Left ventricle myocardium inferior (tissue), 1 donor: ENCODE measurements at regions not wholly inside any gene's neighbourhood (a gene's known extent, or its start where the extent isn't known, plus 50 kb on each side); places are given as distances from the start of the nearest gene placed in this dataset.

ENCODE experiments used
- DNase-seq: peaks from one replicate; pipeline ENCODE4 v3.0.0-alpha.2; 2020
- H3K27ac ChIP-seq: fragments of 200-600 bp; replicated peaks from 2 replicates; pipeline ENCODE4 v1.8.0; 2021
- H3K27me3 ChIP-seq: fragments of 200-600 bp; 2 replicates; pipeline ENCODE4 v1.8.0; 2021; ENCODE audit warnings: low read depth
- H3K36me3 ChIP-seq: fragments of 200-600 bp; 2 replicates; pipeline ENCODE4 v1.8.0; 2021
- H3K4me1 ChIP-seq: fragments of 200-600 bp; 2 replicates; pipeline ENCODE4 v1.8.0; 2021
- H3K4me3 ChIP-seq: fragments of 200-600 bp; 2 replicates; pipeline ENCODE4 v1.8.0; 2021; ENCODE audit warnings: mild to moderate bottlenecking, moderate library complexity
- H3K9me3 ChIP-seq: fragments of 200-600 bp; replicated peaks from 2 replicates; pipeline ENCODE4 v1.8.0; 2021
- CTCF ChIP-seq: fragments of 200-600 bp; IDR thresholded peaks from 2 replicates; pipeline ENCODE4 v1.8.0; 2021; ENCODE audit warnings: antibody characterized with exemption, mild to moderate bottlenecking, borderline replicate concordance
- intact Hi-C: fragments of 100-400 bp; cut with micrococcal nuclease; formaldehyde crosslinking; loops from one replicate; pipeline ENCODE4 v1.11.0; 2022
- donor health status: DM: no; HTN: yes; CAD: no; lungs with severe emphysema.

DNA sequence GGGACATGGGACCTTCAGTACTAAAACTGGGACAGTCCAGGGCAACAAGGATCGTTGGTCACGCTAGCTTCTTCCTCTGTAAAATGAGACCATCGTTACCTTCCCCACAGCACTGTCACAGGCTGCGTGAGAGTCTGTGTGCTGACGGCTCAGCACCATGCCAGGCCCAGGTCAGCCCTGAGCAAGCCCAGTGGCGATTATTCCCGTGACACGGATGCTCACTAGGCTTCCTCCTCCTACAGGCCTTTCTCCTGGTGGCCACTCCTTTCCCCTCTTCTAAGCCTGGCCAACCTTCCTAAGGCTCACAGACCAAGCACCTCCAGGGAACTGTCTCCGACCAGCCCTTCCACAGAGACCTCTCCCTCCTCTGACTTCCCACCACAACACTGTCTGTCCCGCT, 69.3 kb upstream of the RUNX3 start:
- H3K9me3 ChIP-seq, result no peaks in the 10 kb centered on the region
- no peak overlapping the region for H3K27ac ChIP-seq
- no peak overlapping the region for H3K4me3 ChIP-seq
- DNase-seq, result no peak
- H3K4me1 ChIP-seq, result no peaks in the 10 kb centered on the region
- intact Hi-C loops, result no loop called here
- H3K27me3 ChIP-seq, result peaks cover 1% of the 10 kb centered on the region
- no peak for TF ChIP-seq CTCF
- H3K36me3 ChIP-seq, result no peaks in the 10 kb centered on the region

GRCh38 chr1:24998563-24999245, 68.6 kb upstream of the RUNX3 start:
- peaks cover 2% of the 10 kb centered on the region for H3K27me3 ChIP-seq
- no peaks in the 10 kb centered on the region for H3K36me3 ChIP-seq
- H3K4me3 ChIP-seq, result no peak overlapping the region
- no peaks in the 10 kb centered on the region for H3K4me1 ChIP-seq
- no peak for DNase-seq
- TF ChIP-seq CTCF, result no peak
- no peak overlapping the region for H3K27ac ChIP-seq
- intact Hi-C loops, result no loop called here
- no peaks in the 10 kb centered on the region for H3K9me3 ChIP-seq

- Histone ChIP-seq H3K9me3 (peaks cover 7% of the 10 kb centered on the region), H3K4me1 (no peaks in the 10 kb centered on the region), H3K27ac (no peak overlapping the region), H3K36me3 (no peaks in the 10 kb centered on the region), H3K4me3 (no peak overlapping the region), H3K27me3 (peaks cover 17% of the 10 kb centered on the region)
- intact Hi-C loops, result no loop called here
- DNase-seq, result no peak
- TF ChIP-seq CTCF, result no peak
Observed at GRCh38 chr1:24996983-24997893, 67.2 kb upstream of the RUNX3 start.

DNA sequence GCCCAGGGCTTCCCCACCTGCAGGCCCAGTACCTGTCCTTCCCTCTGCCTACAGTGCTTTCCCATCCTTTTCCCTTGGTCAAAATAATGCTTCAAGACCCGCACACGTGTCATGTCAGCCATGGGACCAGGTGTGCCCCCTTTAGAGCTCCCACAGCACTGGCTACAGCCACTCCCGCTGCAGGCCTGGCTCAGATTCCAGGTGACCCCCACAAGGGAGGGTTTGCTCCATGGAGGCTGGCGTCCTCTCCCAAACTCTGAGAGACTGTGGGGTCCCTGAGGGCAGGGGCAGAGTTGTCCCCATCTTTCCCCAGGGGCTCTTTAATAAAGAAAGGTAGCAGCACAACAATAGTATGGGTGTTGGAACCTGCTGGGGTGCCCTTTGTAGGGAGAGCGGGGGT, 66.4 kb upstream of the RUNX3 start:
- TF ChIP-seq CTCF, result no peak
- peaks cover 25% of the 10 kb centered on the region for H3K27me3 ChIP-seq
- H3K27ac ChIP-seq, result no peak overlapping the region
- no peak overlapping the region for H3K4me3 ChIP-seq
- intact Hi-C loops, result no loop called here
- no peak for DNase-seq
- H3K9me3 ChIP-seq, result peaks cover 14% of the 10 kb centered on the region
- no peaks in the 10 kb centered on the region for H3K36me3 ChIP-seq
- no peaks in the 10 kb centered on the region for H3K4me1 ChIP-seq

GRCh38 chr1:24995661-24996060, 65.6 kb upstream of the RUNX3 start:
- no peak overlapping the region for H3K27ac ChIP-seq
- H3K9me3 ChIP-seq, result peaks cover 14% of the 10 kb centered on the region
- peaks cover 32% of the 10 kb centered on the region for H3K27me3 ChIP-seq
- TF ChIP-seq CTCF, result no peak
- no peak for DNase-seq
- no peaks in the 10 kb centered on the region for H3K4me1 ChIP-seq
- H3K4me3 ChIP-seq, result no peak overlapping the region
- H3K36me3 ChIP-seq, result no peaks in the 10 kb centered on the region
- intact Hi-C loops, result no loop called here
